Breast epithelium (tissue), 3 donors: ENCODE measurements at regions not wholly inside any gene's neighbourhood (a gene's known extent, or its start where the extent isn't known, plus 50 kb on each side); places are given as distances from the start of the nearest gene placed in this dataset.

ENCODE experiments used
- POLR2A ChIP-seq: fragments of 450-650 bp; IDR thresholded peaks from one replicate; pipeline ENCODE4 v1.6.1; 2016; ENCODE audit warnings: antibody characterized with exemption, mild to moderate bottlenecking, moderate library complexity
- TF ChIP-seq, protein P1 (sequence below), 3 donors: fragments of 450-650 bp; IDR thresholded peaks; one replicate each; pipeline ENCODE4 v1.5.1; 2016 to 2017; ENCODE audit warnings: antibody characterized with exemption in 3 of 3, mild to moderate bottlenecking in 3 of 3, moderate library complexity in 3 of 3

DNA sequence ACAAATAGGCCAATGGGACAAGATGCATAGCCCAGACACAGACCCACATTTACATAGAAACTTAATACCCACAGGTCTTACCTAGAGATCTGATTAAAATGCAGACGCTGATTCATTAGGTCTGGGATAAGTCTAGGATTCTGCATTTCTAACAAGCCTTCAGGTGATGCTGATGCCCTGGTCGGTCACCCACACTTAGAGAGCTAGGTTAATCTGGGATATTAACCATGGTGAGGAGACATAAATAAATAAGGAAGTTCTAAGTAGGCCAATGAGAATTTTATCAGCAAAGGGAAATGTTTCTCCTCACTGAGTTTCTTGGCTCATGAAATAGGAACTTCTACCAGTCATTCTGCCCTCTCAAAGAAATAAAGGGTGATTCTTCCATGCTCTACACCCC, 120.1 kb downstream of the BMP4 start:
- TF ChIP-seq, protein P1, sequence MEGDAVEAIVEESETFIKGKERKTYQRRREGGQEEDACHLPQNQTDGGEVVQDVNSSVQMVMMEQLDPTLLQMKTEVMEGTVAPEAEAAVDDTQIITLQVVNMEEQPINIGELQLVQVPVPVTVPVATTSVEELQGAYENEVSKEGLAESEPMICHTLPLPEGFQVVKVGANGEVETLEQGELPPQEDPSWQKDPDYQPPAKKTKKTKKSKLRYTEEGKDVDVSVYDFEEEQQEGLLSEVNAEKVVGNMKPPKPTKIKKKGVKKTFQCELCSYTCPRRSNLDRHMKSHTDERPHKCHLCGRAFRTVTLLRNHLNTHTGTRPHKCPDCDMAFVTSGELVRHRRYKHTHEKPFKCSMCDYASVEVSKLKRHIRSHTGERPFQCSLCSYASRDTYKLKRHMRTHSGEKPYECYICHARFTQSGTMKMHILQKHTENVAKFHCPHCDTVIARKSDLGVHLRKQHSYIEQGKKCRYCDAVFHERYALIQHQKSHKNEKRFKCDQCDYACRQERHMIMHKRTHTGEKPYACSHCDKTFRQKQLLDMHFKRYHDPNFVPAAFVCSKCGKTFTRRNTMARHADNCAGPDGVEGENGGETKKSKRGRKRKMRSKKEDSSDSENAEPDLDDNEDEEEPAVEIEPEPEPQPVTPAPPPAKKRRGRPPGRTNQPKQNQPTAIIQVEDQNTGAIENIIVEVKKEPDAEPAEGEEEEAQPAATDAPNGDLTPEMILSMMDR (IDR thresholded peaks at IDR 0.05), result no peak
- TF ChIP-seq POLR2A, result no peak
